Keratinocyte (primary cell): ENCODE measurements at regions not wholly inside any gene's neighbourhood (a gene's known extent, or its start where the extent isn't known, plus 50 kb on each side); places are given as distances from the start of the nearest gene placed in this dataset.

ENCODE experiments used
- DNase-seq: peaks from one replicate; pipeline ENCODE4 v3.0.0-alpha.2; 2011; ENCODE audit warnings: low read depth, missing footprints, low spot score
- FAIRE-seq: peaks from 2 replicates; lab custom pipeline; 2011; peaks lifted over from hg19 to GRCh38; lab: Jason Lieb, UNC
- H2AFZ ChIP-seq: 2 replicates; pipeline ENCODE4 v1.6.0; 2012; ENCODE audit warnings: low read length, control low read depth, inconsistent platforms; ENCODE audit not compliant: control insufficient read depth
- H3K27ac ChIP-seq: 2 replicates; pipeline ENCODE4 v1.5.1; 2011; ENCODE audit warnings: low read length; ENCODE audit not compliant: control insufficient read depth, insufficient read depth
- H3K27me3 ChIP-seq: 3 replicates; pipeline ENCODE4 v1.6.0; 2011; ENCODE audit warnings: low read length; ENCODE audit not compliant: control insufficient read depth, insufficient read depth; ENCODE audit errors: extremely low read depth
- H3K36me3 ChIP-seq, 2 experiments: 2 replicates in 1 of 2; 3 replicates in 1 of 2; pipeline ENCODE4 v1.5.1; 2011; ENCODE audit warnings: low read length in 2 of 2, mild to moderate bottlenecking in 1 of 2; ENCODE audit not compliant: control insufficient read depth in 2 of 2, insufficient read depth in 2 of 2; ENCODE audit errors: extremely low read depth in 1 of 2
- H3K4me1 ChIP-seq: 3 replicates; pipeline ENCODE4 v1.5.1; 2011; ENCODE audit warnings: low read length; ENCODE audit not compliant: control insufficient read depth, insufficient read depth; ENCODE audit errors: extremely low read depth
- H3K4me2 ChIP-seq: 3 replicates; pipeline ENCODE4 v1.6.0; 2011; ENCODE audit warnings: low read depth, low read length; ENCODE audit not compliant: control insufficient read depth, insufficient read depth; ENCODE audit errors: extremely low read depth
- H3K4me3 ChIP-seq, 3 experiments: fragments of 200-600 bp in 1 of 3; sonication (generic) in 1 of 3; 2 replicates in 2 of 3; 3 replicates in 1 of 3; pipeline ENCODE4 v1.5.1; 2011 to 2016; ENCODE audit warnings: low read length in 3 of 3, mild to moderate bottlenecking in 3 of 3, control low read depth in 2 of 3, inconsistent platforms in 1 of 3, low read depth in 1 of 3, mixed read lengths in 1 of 3, mixed run types in 1 of 3, moderate library complexity in 1 of 3; ENCODE audit not compliant: control insufficient read depth in 2 of 3, insufficient read depth in 2 of 3; ENCODE audit errors: extremely low read depth in 1 of 3
- H3K79me2 ChIP-seq: 2 replicates; pipeline ENCODE4 v1.6.0; 2012; ENCODE audit warnings: low read length; ENCODE audit not compliant: control insufficient read depth, insufficient read depth
- H3K9ac ChIP-seq: 3 replicates; pipeline ENCODE4 v1.6.0; 2011; ENCODE audit warnings: low read length; ENCODE audit not compliant: control insufficient read depth, insufficient read depth; ENCODE audit errors: extremely low read depth
- H3K9me1 ChIP-seq: 3 replicates; pipeline ENCODE4 v1.6.0; 2011; ENCODE audit warnings: low read length; ENCODE audit not compliant: control insufficient read depth, insufficient read depth; ENCODE audit errors: extremely low read depth
- H3K9me3 ChIP-seq: 2 replicates; pipeline ENCODE4 v1.5.1; 2012; ENCODE audit warnings: low read depth, low read length; ENCODE audit not compliant: control insufficient read depth
- H4K20me1 ChIP-seq: 3 replicates; pipeline ENCODE4 v1.6.0; 2011; ENCODE audit warnings: low read length; ENCODE audit not compliant: control insufficient read depth, insufficient read depth; ENCODE audit errors: extremely low read depth
- EZH2 ChIP-seq: IDR thresholded peaks from one replicate; pipeline ENCODE4 v1.6.1; 2012; ENCODE audit warnings: inconsistent platforms, mild to moderate bottlenecking, low read length, moderate library complexity
- dilution Hi-C: fragments of 300-500 bp; cut with MboI; formaldehyde crosslinking; loops from one replicate; pipeline ENCODE4 v1.7.0; 2020; ENCODE audit warnings: low sequenced_read_pairs; ENCODE audit not compliant: extremely low pct_ligation_motif_present
- TF ChIP-seq, protein P1 (sequence below), 3 experiments: IDR thresholded peaks in 1 of 3; conservative IDR thresholded peaks in 1 of 3; optimal IDR thresholded peaks in 1 of 3; 2 replicates in 2 of 3; 3 replicates in 1 of 3; pipeline versions ENCODE3 to v1.5.1; 2011; ENCODE audit warnings: low read length in 3 of 3, mild to moderate bottlenecking in 3 of 3, moderate library complexity in 2 of 3, control low read depth in 1 of 3, inconsistent platforms in 1 of 3; ENCODE audit not compliant: insufficient read depth in 2 of 3; ENCODE audit errors: extremely low read depth in 1 of 3

DNA sequence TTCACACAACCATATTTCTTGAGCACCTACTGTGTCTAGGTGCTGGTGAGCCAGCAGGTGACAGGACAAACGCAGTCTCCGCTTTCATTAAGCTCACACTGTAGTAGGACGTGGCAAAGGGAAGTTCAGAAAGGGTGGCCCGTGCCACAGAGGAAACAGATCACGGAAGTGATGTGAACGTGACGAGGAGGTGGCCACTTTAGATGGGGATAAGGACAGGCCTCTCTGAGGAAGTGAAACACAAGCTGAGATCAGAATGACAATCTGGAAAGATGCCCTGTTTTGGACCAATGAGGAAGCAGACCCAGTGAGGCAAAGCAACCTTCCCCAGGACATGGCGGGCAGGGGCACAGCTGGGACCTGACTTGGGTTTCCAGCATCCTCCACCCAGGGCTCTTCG is 127.4 kb upstream of the PRMT8 start:
- peaks cover 21% of the 10 kb centered on the region for H3K27me3 ChIP-seq

DNA sequence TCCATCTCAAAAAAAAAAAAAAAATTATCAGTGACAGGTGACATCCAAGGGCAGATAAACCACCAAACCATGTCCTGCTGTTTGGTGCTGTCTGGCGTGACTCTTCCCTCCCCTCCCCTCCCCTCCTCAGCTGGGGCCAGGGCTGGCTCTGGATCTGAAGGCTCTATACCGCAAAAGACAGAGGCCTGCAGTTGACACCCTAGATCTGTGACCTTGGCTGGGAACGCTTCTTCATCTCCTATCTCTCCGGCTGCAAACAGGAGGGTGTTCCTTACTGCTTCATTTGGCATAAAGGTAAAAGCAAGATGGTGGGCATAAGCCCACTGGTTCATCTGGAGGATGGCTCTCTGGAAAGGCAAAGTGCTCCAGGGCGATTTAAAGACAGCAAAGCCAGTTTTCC is 126.8 kb upstream of the PRMT8 start:
- no peak overlapping the region for H3K9ac ChIP-seq
- no peaks in the 10 kb centered on the region for H3K4me1 ChIP-seq
- H2AFZ ChIP-seq: no peak overlapping the region
- dilution Hi-C loops: no loop called here
- no peak overlapping the region for H3K4me2 ChIP-seq
- no peaks in the 10 kb centered on the region for H3K9me1 ChIP-seq
- H4K20me1 ChIP-seq: no peaks in the 10 kb centered on the region
- FAIRE-seq (no peak), DNase-seq (no peak)
- no peaks in the 10 kb centered on the region for H3K36me3 ChIP-seq
- no peak for TF ChIP-seq EZH2
- TF ChIP-seq, protein P1, sequence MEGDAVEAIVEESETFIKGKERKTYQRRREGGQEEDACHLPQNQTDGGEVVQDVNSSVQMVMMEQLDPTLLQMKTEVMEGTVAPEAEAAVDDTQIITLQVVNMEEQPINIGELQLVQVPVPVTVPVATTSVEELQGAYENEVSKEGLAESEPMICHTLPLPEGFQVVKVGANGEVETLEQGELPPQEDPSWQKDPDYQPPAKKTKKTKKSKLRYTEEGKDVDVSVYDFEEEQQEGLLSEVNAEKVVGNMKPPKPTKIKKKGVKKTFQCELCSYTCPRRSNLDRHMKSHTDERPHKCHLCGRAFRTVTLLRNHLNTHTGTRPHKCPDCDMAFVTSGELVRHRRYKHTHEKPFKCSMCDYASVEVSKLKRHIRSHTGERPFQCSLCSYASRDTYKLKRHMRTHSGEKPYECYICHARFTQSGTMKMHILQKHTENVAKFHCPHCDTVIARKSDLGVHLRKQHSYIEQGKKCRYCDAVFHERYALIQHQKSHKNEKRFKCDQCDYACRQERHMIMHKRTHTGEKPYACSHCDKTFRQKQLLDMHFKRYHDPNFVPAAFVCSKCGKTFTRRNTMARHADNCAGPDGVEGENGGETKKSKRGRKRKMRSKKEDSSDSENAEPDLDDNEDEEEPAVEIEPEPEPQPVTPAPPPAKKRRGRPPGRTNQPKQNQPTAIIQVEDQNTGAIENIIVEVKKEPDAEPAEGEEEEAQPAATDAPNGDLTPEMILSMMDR (optimal IDR thresholded peaks at IDR 0.05 in 1 of 3, IDR thresholded peaks at IDR 0.05 in 1 of 3, conservative IDR thresholded peaks at IDR 0.05 in 1 of 3; ENCODE audit: extremely low read depth in 1 of 3, insufficient read depth in 2 of 3, low read length in 3 of 3): no peak
- no peaks in the 10 kb centered on the region for H3K79me2 ChIP-seq
- H3K9me3 ChIP-seq: no peaks in the 10 kb centered on the region
- H3K27ac ChIP-seq: no peak overlapping the region
- H3K27me3 ChIP-seq: peaks cover 21% of the 10 kb centered on the region
- no peak overlapping the region for H3K4me3 ChIP-seq

More for the DNA sequence above, 127.4 kb upstream of the PRMT8 start:
- no peaks in the 10 kb centered on the region for H3K9me3 ChIP-seq
- H4K20me1 ChIP-seq: no peaks in the 10 kb centered on the region
- no peak overlapping the region for H3K9ac ChIP-seq
- no peaks in the 10 kb centered on the region for H3K79me2 ChIP-seq
- no peak for TF ChIP-seq EZH2
- TF ChIP-seq, protein P1 (optimal IDR thresholded peaks at IDR 0.05 in 1 of 3, IDR thresholded peaks at IDR 0.05 in 1 of 3, conservative IDR thresholded peaks at IDR 0.05 in 1 of 3; ENCODE audit: extremely low read depth in 1 of 3, insufficient read depth in 2 of 3, low read length in 3 of 3): no peak
- H3K4me1 ChIP-seq: no peaks in the 10 kb centered on the region
- no peaks in the 10 kb centered on the region for H3K9me1 ChIP-seq
- no peak overlapping the region for H3K27ac ChIP-seq
- DNase-seq: no peak
- no peak overlapping the region for H2AFZ ChIP-seq
- dilution Hi-C loops: no loop called here
- no peak overlapping the region for H3K4me2 ChIP-seq
- FAIRE-seq: no peak
- H3K36me3 ChIP-seq: no peaks in the 10 kb centered on the region
- no peak overlapping the region for H3K4me3 ChIP-seq
